Panc1 (cell line): ENCODE measurements at regions not wholly inside any gene's neighbourhood (a gene's known extent, or its start where the extent isn't known, plus 50 kb on each side); places are given as distances from the start of the nearest gene placed in this dataset.

ENCODE experiments used
- ATAC-seq: fragments of 200-7000 bp; cut with Tn5 transposase; 2 replicates; pipeline ENCODE4 v1.9.1; 2020; ENCODE audit warnings: mild to moderate bottlenecking, moderate library complexity
- BruUV-seq: library from RNA; stranded (reverse); fragments of 400-500 nt; replicated peaks from 2 replicates; lab custom pipeline; 2021; lab: Mats Ljungman, UMichigan
- CTCF ChIA-PET: fragments of 300-600 bp; sonication (Branson Sonifier 250); formaldehyde crosslinking; loops from one replicate; lab custom pipeline; 2022; ENCODE audit warnings: antibody characterized with exemption; lab: Charles Lee
- POLR2A ChIA-PET: fragments of 300-600 bp; sonication (Branson Sonifier 250); formaldehyde crosslinking; loops from one replicate; lab custom pipeline; 2022; ENCODE audit warnings: antibody characterized with exemption; lab: Charles Lee
- DNase-seq: peaks from one replicate; pipeline ENCODE4 v3.0.0-alpha.2; 2010; ENCODE audit warnings: low read depth, low spot score
- H3K27ac ChIP-seq: 2 replicates; pipeline ENCODE4 v1.5.1; 2011; ENCODE audit warnings: mild to moderate bottlenecking, low read length, inconsistent platforms
- H3K27me3 ChIP-seq: fragments of 200-500 bp; sonication (Bioruptor generic); 2 replicates; pipeline ENCODE4 v1.6.0; 2014; ENCODE audit warnings: low read length, inconsistent platforms; ENCODE audit not compliant: control insufficient read depth, insufficient read depth
- H3K36me3 ChIP-seq: fragments of 200-500 bp; sonication (Bioruptor generic); 2 replicates; pipeline ENCODE4 v1.5.1; 2014; ENCODE audit warnings: inconsistent platforms, mild to moderate bottlenecking, low read length, moderate library complexity; ENCODE audit not compliant: control insufficient read depth, insufficient read depth
- H3K4me1 ChIP-seq: 2 replicates; pipeline ENCODE4 v1.5.1; 2011; ENCODE audit warnings: inconsistent platforms, mild to moderate bottlenecking, low read length, moderate library complexity; ENCODE audit not compliant: control insufficient read depth, insufficient read depth
- H3K4me3 ChIP-seq, 2 experiments: 2 replicates each; pipeline ENCODE4 v1.5.1; 2011 to 2012; ENCODE audit warnings: low read depth in 2 of 2, low read length in 2 of 2, mild to moderate bottlenecking in 2 of 2, inconsistent platforms in 1 of 2, moderate library complexity in 1 of 2
- H3K9me3 ChIP-seq: fragments of 200-500 bp; sonication (Bioruptor generic); 2 replicates; pipeline ENCODE4 v1.5.1; 2014; ENCODE audit warnings: low read depth, mild to moderate bottlenecking, inconsistent platforms, low read length, moderate library complexity; ENCODE audit not compliant: control insufficient read depth, insufficient read depth
- POLR2AphosphoS5 ChIP-seq: IDR thresholded peaks from 2 replicates; pipeline ENCODE4 v1.6.1; 2012; ENCODE audit warnings: mild to moderate bottlenecking, low read depth, low read length, moderate library complexity
- SIN3A ChIP-seq: IDR thresholded peaks from 2 replicates; pipeline ENCODE4 v1.6.1; 2012; ENCODE audit warnings: low read depth, mild to moderate bottlenecking, low read length, moderate library complexity, borderline replicate concordance; ENCODE audit not compliant: insufficient read depth
- TCF7L2 ChIP-seq: IDR thresholded peaks from 2 replicates; pipeline ENCODE4 v1.6.1; 2011; ENCODE audit warnings: mild to moderate bottlenecking, low read depth, low read length, inconsistent platforms
- in situ Hi-C: cut with HindIII; loops from 2 replicates; pipeline ENCODE4 v1.10.0; 2016; ENCODE audit warnings: low sequenced_read_pairs, low pct_unique_long_range_greater_than_20kb
- intact Hi-C: fragments of 100-400 bp; cut with micrococcal nuclease; formaldehyde crosslinking; loops from one replicate; pipeline ENCODE4 v1.10.0; 2022; ENCODE audit not compliant: unreplicated experiment
- TF ChIP-seq, protein P1 (sequence below), 2 experiments: IDR thresholded peaks; 2 replicates each; pipeline ENCODE4 v1.6.1; 2011 to 2012; ENCODE audit warnings: low read depth in 2 of 2, control low read depth in 1 of 2, low read length in 1 of 2, mild to moderate bottlenecking in 1 of 2, moderate library complexity in 1 of 2; ENCODE audit not compliant: insufficient read depth in 1 of 2
- TF ChIP-seq, protein P2 (sequence below): fragments of 450-650 bp; IDR thresholded peaks from 2 replicates; pipeline ENCODE4 v1.5.1; 2017; ENCODE audit warnings: mild to moderate bottlenecking

DNA sequence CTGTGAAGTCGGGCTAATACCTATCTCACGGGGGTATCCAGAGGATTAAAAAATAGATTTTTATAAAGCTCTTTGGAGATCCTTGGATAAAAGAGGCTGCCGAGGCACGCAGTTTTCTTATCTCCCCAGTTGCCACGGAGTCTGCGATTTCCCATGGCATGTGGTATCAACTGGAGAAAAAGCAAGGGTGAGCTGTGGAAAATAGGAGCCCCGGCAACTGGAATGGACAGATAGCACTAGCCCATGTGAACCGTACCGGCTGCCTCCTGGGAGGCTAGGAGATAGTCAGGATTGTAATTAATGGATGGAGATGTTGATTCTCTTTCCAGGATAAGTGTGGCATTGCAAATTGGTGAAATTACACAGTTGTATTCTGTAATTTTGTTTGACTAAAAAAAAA is 407.6 kb upstream of the KCNH7 start:
- Histone ChIP-seq H3K9me3 (no peaks in the 10 kb centered on the region), H3K27me3 (no peaks in the 10 kb centered on the region), H3K27ac (no peak overlapping the region), H3K4me1 (no peaks in the 10 kb centered on the region), H3K36me3 (no peaks in the 10 kb centered on the region), H3K4me3 (no peak overlapping the region)
- ChIA-PET POLR2A (no interaction called here), CTCF (no interaction called here)
- no peak for ATAC-seq
- no TSS peak for BruUV-seq
- DNase-seq, result no peak
- TF ChIP-seq, protein P1, sequence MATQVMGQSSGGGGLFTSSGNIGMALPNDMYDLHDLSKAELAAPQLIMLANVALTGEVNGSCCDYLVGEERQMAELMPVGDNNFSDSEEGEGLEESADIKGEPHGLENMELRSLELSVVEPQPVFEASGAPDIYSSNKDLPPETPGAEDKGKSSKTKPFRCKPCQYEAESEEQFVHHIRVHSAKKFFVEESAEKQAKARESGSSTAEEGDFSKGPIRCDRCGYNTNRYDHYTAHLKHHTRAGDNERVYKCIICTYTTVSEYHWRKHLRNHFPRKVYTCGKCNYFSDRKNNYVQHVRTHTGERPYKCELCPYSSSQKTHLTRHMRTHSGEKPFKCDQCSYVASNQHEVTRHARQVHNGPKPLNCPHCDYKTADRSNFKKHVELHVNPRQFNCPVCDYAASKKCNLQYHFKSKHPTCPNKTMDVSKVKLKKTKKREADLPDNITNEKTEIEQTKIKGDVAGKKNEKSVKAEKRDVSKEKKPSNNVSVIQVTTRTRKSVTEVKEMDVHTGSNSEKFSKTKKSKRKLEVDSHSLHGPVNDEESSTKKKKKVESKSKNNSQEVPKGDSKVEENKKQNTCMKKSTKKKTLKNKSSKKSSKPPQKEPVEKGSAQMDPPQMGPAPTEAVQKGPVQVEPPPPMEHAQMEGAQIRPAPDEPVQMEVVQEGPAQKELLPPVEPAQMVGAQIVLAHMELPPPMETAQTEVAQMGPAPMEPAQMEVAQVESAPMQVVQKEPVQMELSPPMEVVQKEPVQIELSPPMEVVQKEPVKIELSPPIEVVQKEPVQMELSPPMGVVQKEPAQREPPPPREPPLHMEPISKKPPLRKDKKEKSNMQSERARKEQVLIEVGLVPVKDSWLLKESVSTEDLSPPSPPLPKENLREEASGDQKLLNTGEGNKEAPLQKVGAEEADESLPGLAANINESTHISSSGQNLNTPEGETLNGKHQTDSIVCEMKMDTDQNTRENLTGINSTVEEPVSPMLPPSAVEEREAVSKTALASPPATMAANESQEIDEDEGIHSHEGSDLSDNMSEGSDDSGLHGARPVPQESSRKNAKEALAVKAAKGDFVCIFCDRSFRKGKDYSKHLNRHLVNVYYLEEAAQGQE (IDR thresholded peaks at IDR 0.05; ENCODE audit: insufficient read depth in 1 of 2, low read depth in 2 of 2, low read length in 1 of 2), result no peak
- TF ChIP-seq TCF7L2, result no peak
- TF ChIP-seq POLR2AphosphoS5, result no peak
- no peak for TF ChIP-seq SIN3A
- TF ChIP-seq, protein P2, sequence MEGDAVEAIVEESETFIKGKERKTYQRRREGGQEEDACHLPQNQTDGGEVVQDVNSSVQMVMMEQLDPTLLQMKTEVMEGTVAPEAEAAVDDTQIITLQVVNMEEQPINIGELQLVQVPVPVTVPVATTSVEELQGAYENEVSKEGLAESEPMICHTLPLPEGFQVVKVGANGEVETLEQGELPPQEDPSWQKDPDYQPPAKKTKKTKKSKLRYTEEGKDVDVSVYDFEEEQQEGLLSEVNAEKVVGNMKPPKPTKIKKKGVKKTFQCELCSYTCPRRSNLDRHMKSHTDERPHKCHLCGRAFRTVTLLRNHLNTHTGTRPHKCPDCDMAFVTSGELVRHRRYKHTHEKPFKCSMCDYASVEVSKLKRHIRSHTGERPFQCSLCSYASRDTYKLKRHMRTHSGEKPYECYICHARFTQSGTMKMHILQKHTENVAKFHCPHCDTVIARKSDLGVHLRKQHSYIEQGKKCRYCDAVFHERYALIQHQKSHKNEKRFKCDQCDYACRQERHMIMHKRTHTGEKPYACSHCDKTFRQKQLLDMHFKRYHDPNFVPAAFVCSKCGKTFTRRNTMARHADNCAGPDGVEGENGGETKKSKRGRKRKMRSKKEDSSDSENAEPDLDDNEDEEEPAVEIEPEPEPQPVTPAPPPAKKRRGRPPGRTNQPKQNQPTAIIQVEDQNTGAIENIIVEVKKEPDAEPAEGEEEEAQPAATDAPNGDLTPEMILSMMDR, result no peak
- in situ Hi-C loops, result no loop called here
- intact Hi-C loops, result no loop called here

- DNase-seq, result no peak
- TF ChIP-seq, protein P1 (IDR thresholded peaks at IDR 0.05; ENCODE audit: insufficient read depth in 1 of 2, low read depth in 2 of 2, low read length in 1 of 2), result no peak
- TF ChIP-seq TCF7L2 (no peak), SIN3A (no peak), POLR2AphosphoS5 (no peak)
- TF ChIP-seq, protein P2, result no peak
- Histone ChIP-seq H3K36me3 (no peaks in the 10 kb centered on the region), H3K4me3 (no peak overlapping the region), H3K27me3 (no peaks in the 10 kb centered on the region), H3K9me3 (peaks cover 8% of the 10 kb centered on the region; the same call in 1 of the 2 replicates), H3K27ac (no peak overlapping the region), H3K4me1 (no peaks in the 10 kb centered on the region)
- CTCF ChIA-PET, result no interaction called here
- in situ Hi-C loops, result no loop called here
- intact Hi-C loops, result no loop called here
- ATAC-seq, result no peak
- POLR2A ChIA-PET, result no interaction called here
- no TSS peak for BruUV-seq
Observed at GRCh38 chr2:163236553-163236952, 398.0 kb upstream of the KCNH7 start.
